Skeletal muscle tissue (tissue), 3 donors: ENCODE measurements at regions not wholly inside any gene's neighbourhood (a gene's known extent, or its start where the extent isn't known, plus 50 kb on each side); places are given as distances from the start of the nearest gene placed in this dataset.

Experiments used
- H3K27ac ChIP-seq: one replicate; pipeline ENCODE4 v1.7.0; 2013; ENCODE audit warnings: mild to moderate bottlenecking, low read depth, low read length, inconsistent platforms
- H3K27me3 ChIP-seq, 3 donors: one replicate each; pipeline ENCODE4 v1.7.0; 2013; ENCODE audit warnings: low read length in 3 of 3; ENCODE audit not compliant: control insufficient read depth in 3 of 3, insufficient read depth in 3 of 3
- H3K36me3 ChIP-seq, 3 donors: one replicate each; pipeline ENCODE4 v1.7.0; 2013; ENCODE audit warnings: low read length in 3 of 3; ENCODE audit not compliant: control insufficient read depth in 3 of 3, insufficient read depth in 3 of 3
- H3K4me1 ChIP-seq, 3 donors: one replicate each; pipeline ENCODE4 v1.7.0; 2013; ENCODE audit warnings: low read length in 3 of 3, mild to moderate bottlenecking in 3 of 3; ENCODE audit not compliant: control insufficient read depth in 3 of 3, insufficient read depth in 3 of 3
- H3K4me3 ChIP-seq, 3 donors: one replicate each; pipeline ENCODE4 v1.7.0; 2013; ENCODE audit warnings: low read length in 3 of 3
- H3K9ac ChIP-seq, 3 donors: one replicate each; pipeline ENCODE4 v1.7.0; 2013; ENCODE audit warnings: low read length in 3 of 3, mild to moderate bottlenecking in 3 of 3, moderate library complexity in 2 of 3, low read depth in 1 of 3
- H3K9me3 ChIP-seq, 3 donors: one replicate each; pipeline ENCODE4 v1.7.0; 2013; ENCODE audit warnings: low read length in 3 of 3; ENCODE audit not compliant: control insufficient read depth in 3 of 3
- donor health status: Osteomylitis.

DNA sequence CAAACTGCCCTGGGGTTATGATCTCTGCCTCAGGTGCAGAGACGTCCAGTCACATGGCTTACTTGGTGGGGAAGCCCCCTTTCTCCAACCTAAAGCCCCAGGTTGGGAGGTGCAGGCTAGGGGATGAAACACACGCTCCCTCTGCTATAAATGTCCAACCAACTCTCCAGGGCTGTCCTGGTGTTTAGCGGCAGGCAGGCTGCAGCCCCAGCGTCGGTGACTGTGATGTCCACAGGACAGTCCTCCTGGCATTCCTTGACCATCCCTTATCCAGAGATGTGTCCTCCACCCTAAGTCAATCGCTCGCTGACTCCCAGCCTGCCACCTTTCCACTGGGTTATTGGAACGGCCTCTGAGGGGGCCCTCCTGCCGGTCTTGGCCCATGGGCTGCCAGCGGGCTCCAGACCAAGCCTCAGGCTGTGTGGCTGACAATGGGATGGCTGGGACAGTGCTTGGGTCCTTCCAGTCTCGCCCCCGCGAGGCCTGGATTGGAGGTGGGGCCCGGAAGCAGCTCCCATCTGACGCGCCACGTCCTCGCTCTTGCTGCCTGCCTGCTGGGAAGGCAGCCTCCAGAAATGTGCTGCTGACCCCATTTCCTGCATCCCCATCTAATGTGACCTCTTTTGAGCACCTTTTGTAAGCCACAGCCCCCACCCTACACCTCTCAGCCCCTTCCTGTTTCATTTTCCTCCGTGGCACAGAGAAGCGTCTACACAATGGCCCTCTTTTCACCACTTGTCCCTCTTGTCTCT lies 60.8 kb upstream of the ADRA2C start:
- H3K27me3 ChIP-seq, result peaks cover 51 to 65% (median 58%) of the 10 kb centered on the region in 3 donors
- H3K9ac ChIP-seq, result no peak overlapping the region
- H3K36me3 ChIP-seq, result no peaks in the 10 kb centered on the region
- no peaks in the 10 kb centered on the region for H3K9me3 ChIP-seq
- H3K4me1 ChIP-seq, result peaks cover 0 to 10% (median 5%) of the 10 kb centered on the region in 3 donors
- H3K27ac ChIP-seq, result no peak overlapping the region
- no peak overlapping the region for H3K4me3 ChIP-seq

DNA sequence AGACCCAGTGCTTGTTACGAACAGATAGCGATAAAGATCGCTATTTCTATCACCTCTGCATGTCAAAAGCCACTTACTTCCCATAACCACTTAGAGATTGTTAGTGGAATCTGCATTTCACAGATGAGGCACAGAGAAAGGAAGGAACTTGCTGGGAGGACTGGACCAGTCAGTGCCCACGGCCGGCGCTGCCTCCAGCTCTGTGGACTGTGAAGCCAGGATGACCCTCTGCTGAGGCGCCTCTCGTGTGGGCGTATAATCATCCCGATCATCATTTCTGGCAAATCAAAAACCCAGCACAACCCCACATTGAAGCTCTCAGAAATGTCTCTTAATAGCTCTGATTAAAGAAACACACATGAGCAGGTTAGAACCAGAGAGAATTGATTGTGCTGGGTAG lies 61.5 kb upstream of the ADRA2C start:
- Histone ChIP-seq H3K9ac (no peak overlapping the region), H3K27me3 (peaks cover 53 to 71% (median 59%) of the 10 kb centered on the region in 3 donors), H3K4me1 (peaks cover 0 to 10% (median 5%) of the 10 kb centered on the region in 3 donors), H3K9me3 (no peaks in the 10 kb centered on the region), H3K4me3 (no peak overlapping the region), H3K27ac (no peak overlapping the region), H3K36me3 (no peaks in the 10 kb centered on the region)

DNA sequence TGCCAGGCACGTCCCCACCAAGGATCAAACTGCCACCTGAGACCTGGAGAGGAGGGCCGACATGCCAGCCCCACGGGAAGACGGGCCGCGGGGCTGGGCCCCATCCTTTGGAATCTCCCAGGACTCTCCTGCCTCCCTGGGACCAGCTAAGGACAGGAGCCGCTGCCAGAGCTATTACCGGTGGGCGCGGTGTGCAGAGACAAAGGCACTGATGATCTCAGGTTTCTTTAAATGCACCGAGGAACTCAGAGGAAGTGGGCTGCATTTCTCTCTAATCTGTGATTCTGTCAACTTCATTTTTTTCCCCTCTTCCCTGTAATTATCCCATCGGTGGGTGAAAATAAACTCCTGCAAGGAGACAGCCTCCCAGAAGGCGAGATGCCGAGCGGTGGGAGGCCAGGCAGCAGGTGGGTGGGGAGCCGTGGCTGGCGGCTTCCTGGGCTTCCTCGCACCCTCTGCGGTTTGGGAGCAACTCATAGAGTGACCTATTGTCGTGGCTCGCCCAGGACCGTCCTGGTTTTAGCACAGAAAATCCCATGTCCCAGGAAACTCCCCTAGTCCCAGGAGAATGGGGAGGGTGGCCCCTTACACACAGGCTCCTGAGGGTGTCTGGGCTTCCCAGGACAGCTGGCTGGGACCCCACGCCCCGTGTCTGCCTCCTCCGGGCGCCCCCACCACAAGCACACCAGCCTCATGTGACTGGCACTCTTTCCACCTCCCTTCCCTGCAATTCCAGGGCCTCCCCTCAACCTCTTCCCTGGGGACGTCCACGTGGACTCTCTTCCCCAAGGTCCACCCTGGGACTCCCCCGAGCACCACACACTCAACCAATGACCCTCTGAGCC lies 62.3 kb upstream of the ADRA2C start:
- H3K9ac ChIP-seq, result no peak overlapping the region
- H3K4me3 ChIP-seq, result no peak overlapping the region
- peaks cover 0 to 10% (median 5%) of the 10 kb centered on the region in 3 donors for H3K4me1 ChIP-seq
- H3K36me3 ChIP-seq, result no peaks in the 10 kb centered on the region
- H3K9me3 ChIP-seq, result no peaks in the 10 kb centered on the region
- H3K27ac ChIP-seq, result no peak overlapping the region
- peaks cover 54 to 76% (median 60%) of the 10 kb centered on the region in 3 donors for H3K27me3 ChIP-seq

DNA sequence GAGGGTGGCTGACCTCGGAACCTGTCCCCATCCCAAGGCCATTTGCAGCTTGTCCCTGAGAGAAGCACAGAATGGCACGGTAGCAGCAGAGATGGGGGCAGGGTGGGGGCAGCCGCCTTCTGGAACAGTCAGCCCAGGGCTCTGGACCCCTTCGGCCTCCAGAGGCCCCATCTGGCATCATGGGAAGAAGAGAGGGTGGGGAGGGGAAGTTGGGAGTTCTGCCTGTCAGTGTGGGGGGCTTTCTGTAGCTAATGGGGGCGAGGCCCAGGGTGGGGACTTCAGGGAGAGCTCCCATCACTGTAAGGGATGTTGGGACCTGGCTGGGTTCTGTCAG lies 62.9 kb upstream of the ADRA2C start:
- Histone ChIP-seq H3K9ac (no peak overlapping the region), H3K9me3 (peaks cover 0 to 2% (median 0%) of the 10 kb centered on the region in 3 donors), H3K4me3 (no peak overlapping the region), H3K27ac (no peak overlapping the region), H3K36me3 (no peaks in the 10 kb centered on the region), H3K27me3 (peaks cover 58 to 80% (median 64%) of the 10 kb centered on the region in 3 donors), H3K4me1 (peaks cover 0 to 10% (median 5%) of the 10 kb centered on the region in 3 donors)

DNA sequence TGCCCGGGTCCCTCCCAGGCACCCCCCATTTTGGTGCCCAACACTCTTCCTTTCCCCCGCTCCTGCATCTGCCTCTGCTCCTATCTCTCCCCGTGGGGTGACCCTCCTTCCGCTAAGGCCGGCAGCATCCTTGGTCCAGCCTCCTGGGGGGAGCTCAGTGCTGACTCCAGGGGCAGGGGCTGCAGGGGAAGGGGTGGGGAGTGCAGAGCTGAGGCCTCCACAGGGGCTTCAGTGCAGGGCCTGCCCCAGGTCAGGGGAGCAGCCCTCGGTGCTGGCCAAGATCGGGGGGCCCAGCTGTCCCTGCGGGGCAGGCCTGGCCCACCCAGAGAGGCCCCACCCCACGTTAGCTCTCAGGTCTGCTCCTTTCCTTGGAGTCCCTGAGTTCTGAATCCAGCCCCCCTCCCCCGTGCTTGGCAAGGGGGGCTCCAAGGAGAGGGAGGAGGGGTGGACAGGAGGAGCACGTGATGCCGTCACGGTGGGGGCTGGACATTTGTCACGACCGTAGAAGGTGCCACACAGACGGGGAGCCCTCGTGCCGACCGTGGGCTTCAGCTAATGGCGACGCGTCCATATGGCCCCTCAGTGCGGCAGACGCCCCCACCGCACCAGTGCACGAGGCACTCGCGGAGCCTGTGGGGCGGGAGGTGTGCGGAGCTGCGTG lies 63.5 kb upstream of the ADRA2C start:
- no peak overlapping the region for H3K27ac ChIP-seq
- H3K9ac ChIP-seq, result no peak overlapping the region
- peaks cover 0 to 7% (median 3%) of the 10 kb centered on the region in 3 donors for H3K4me1 ChIP-seq
- H3K36me3 ChIP-seq, result no peaks in the 10 kb centered on the region
- peaks cover 0 to 2% (median 0%) of the 10 kb centered on the region in 3 donors for H3K9me3 ChIP-seq
- no peak overlapping the region for H3K4me3 ChIP-seq
- H3K27me3 ChIP-seq, result peaks cover 57 to 78% (median 64%) of the 10 kb centered on the region in 3 donors

DNA sequence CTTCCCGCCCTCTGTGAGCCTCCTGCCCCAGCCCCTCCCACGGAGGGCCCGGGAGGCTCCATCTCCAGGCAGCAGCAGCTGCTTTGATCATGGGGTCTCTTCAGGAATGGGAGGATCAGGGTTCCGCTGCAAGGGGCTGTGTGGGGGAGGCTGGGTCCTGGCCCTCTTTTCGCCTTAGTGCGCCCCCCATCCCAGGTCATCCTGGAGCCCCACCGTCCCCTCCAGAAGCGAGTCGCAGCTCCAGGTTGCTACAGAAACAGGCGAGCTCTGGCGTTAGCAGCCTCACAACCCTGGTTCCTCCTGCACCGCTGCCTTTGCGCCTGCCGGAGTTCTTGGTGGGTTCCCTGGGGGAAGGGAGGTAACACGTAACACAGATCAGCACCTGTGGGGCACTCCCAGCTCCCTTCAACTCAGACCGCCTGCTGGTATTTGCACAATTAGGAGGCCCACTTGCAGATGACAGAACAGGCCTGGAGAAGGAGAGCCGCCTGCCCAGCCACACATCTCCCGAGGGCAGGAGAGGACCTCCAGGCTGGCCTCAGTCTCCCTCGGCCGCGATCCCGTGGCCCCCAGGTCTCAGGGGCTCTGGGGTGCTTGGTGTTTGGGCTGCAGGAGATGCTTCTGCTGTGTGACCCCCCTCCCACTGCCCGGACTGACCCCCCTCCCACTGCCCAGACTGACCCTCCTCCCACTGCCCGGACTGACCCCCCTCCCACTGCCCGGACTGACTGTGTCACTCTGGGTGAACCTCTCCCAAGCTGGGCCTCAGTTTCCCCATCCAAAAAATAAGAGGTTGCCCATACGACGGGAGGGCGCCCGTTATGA lies 64.2 kb upstream of the ADRA2C start:
- peaks cover 0 to 9% (median 0%) of the 10 kb centered on the region in 3 donors for H3K9me3 ChIP-seq
- no peak overlapping the region for H3K27ac ChIP-seq
- H3K4me3 ChIP-seq, result no peak overlapping the region
- H3K27me3 ChIP-seq, result peaks cover 54 to 77% (median 62%) of the 10 kb centered on the region in 3 donors
- H3K9ac ChIP-seq, result no peak overlapping the region
- H3K36me3 ChIP-seq, result no peaks in the 10 kb centered on the region
- H3K4me1 ChIP-seq, result peaks cover 0 to under 1% (median 0%) of the 10 kb centered on the region in 3 donors

DNA sequence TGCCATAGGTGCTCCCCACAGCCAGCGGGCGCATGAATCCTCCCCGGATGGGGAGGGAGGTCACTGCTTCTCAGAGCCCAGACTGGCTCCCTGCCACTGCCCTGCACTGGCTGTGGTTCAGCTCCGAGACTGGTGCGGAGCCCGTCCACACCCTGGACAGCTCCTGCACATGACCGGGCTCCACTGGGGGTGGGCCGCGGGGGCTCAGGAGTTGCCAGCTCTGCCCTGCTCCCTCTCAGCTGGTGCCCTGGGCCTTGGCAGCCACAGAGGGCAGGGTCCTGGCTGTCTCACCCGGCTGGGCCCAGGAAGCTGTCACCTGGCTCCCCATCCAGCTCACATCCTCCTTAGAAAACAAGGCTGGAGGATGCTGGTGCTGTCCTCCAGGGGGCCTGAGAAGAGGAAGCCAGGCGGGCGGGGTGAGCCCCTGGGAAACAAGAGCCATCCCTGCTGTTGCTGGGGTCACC lies 64.9 kb upstream of the ADRA2C start:
- no peak overlapping the region for H3K9ac ChIP-seq
- no peaks in the 10 kb centered on the region for H3K36me3 ChIP-seq
- H3K27me3 ChIP-seq, result peaks cover 54 to 70% (median 65%) of the 10 kb centered on the region in 3 donors
- H3K4me1 ChIP-seq, result no peaks in the 10 kb centered on the region
- peaks cover 0 to 15% (median 0%) of the 10 kb centered on the region in 3 donors for H3K9me3 ChIP-seq
- no peak overlapping the region for H3K4me3 ChIP-seq
- no peak overlapping the region for H3K27ac ChIP-seq

DNA sequence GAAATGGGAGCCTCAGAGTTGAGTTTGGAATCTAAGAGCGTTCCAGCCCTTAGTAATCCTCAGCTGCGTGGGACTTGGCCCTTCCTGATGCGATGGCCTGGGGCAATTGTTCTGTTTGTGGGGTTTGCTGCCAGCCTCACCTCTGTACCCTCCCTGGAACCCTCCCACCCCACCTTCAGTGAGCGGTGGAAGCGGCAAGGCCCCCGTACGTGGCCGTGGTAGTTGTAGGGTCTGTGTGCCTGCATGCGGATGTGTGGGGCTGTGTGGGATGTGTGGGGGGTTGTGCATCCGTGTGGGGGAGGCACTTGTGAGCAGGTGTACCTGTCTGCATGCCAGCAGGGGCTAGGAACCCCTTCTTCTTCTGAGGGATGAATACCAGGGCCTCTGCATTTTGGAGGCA lies 65.4 kb upstream of the ADRA2C start:
- Histone ChIP-seq H3K4me1 (no peaks in the 10 kb centered on the region), H3K36me3 (no peaks in the 10 kb centered on the region), H3K27me3 (peaks cover 50 to 65% (median 64%) of the 10 kb centered on the region in 3 donors), H3K4me3 (no peak overlapping the region), H3K9me3 (peaks cover 0 to 20% (median 0%) of the 10 kb centered on the region in 3 donors), H3K27ac (no peak overlapping the region), H3K9ac (no peak overlapping the region)

DNA sequence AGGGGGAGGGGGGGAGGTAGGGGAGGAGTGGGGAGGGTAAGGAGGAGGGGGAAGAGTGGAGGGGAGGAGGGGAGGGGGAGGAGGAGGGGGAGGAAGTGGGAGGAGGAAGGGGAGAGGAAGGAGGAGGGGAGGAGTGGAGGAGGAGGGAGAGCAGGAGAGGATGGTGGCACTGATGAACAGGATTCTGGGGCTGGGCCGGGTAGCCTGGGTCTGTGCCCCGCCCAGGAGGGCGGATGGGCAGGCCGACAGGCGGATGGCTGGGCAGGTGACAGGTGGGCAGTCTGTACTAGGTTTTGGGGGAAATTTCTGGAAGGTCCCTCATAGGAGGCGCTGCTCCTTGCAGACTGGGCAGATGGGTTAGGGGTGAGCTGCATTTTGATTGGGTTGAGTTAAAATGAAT lies 66.0 kb upstream of the ADRA2C start:
- no peaks in the 10 kb centered on the region for H3K4me1 ChIP-seq
- H3K9me3 ChIP-seq, result peaks cover 0 to 20% (median 0%) of the 10 kb centered on the region in 3 donors
- H3K27me3 ChIP-seq, result peaks cover 46 to 63% (median 59%) of the 10 kb centered on the region in 3 donors
- no peak overlapping the region for H3K9ac ChIP-seq
- H3K27ac ChIP-seq, result no peak overlapping the region
- H3K4me3 ChIP-seq, result no peak overlapping the region
- no peaks in the 10 kb centered on the region for H3K36me3 ChIP-seq
